Colonic mucosa (tissue), 4 donors: ENCODE measurements at regions not wholly inside any gene's neighbourhood (a gene's known extent, or its start where the extent isn't known, plus 50 kb on each side); places are given as distances from the start of the nearest gene placed in this dataset.

Source experiments
- DNase-seq: peaks from one replicate; pipeline ENCODE4 v3.0.0-alpha.2; 2020
- H3K27ac ChIP-seq: fragments of 200-600 bp; one replicate; pipeline ENCODE4 v1.8.0; 2021
- H3K27me3 ChIP-seq: fragments of 200-600 bp; one replicate; pipeline ENCODE4 v1.8.0; 2021
- H3K36me3 ChIP-seq: fragments of 200-600 bp; one replicate; pipeline ENCODE4 v1.8.0; 2021
- H3K4me1 ChIP-seq: fragments of 200-600 bp; one replicate; pipeline ENCODE4 v1.8.0; 2021; ENCODE audit warnings: mild to moderate bottlenecking
- H3K4me3 ChIP-seq: fragments of 200-600 bp; one replicate; pipeline ENCODE4 v1.8.0; 2021
- H3K9ac ChIP-seq, 2 donors: one replicate each; pipeline ENCODE4 v1.7.0; 2013; ENCODE audit warnings: control low read depth in 2 of 2, low read depth in 2 of 2, low read length in 2 of 2
- H3K9me3 ChIP-seq: fragments of 200-600 bp; one replicate; pipeline ENCODE4 v1.8.0; 2021
- intact Hi-C: fragments of 100-400 bp; cut with DNase I; formaldehyde crosslinking; loops from one replicate; pipeline ENCODE4 v1.14.1; 2022
- TF ChIP-seq, protein P1 (sequence below): fragments of 200-600 bp; IDR thresholded peaks from one replicate; pipeline ENCODE4 v1.8.0; 2022; ENCODE audit warnings: antibody characterized with exemption, mild to moderate bottlenecking
- donor health status: healthy.
- donor health status: DM: no; HTN: no; CAD: no.
- donor health status: DM: no; HTN: no; CAD: no.

DNA sequence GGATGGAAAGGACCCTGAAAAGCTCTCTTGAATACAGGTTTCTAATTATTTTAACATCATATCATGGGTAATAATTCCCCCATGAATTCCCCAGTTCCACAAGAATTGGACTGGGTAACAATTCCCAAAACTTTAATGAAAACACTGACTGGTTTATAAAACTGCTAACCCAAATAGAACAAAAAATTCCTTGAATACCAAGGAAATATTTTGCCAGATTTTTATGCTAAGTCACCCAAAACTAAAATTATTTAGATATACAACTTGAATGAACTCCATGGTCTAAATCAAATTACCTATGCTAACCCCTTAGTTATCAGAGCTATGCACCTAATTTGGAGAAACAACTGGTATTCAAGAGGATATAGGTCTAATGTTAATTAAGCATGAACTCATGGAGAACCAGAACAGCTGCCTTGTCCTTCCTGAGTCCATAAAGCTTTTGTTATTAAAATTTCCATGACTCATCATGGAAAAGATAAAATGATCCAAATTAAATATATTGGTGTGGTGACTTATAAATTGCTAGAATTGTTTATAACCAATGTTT is 164.9 kb upstream of the TUT7 start:
- H3K27ac ChIP-seq = no peak overlapping the region
- TF ChIP-seq, protein P1, sequence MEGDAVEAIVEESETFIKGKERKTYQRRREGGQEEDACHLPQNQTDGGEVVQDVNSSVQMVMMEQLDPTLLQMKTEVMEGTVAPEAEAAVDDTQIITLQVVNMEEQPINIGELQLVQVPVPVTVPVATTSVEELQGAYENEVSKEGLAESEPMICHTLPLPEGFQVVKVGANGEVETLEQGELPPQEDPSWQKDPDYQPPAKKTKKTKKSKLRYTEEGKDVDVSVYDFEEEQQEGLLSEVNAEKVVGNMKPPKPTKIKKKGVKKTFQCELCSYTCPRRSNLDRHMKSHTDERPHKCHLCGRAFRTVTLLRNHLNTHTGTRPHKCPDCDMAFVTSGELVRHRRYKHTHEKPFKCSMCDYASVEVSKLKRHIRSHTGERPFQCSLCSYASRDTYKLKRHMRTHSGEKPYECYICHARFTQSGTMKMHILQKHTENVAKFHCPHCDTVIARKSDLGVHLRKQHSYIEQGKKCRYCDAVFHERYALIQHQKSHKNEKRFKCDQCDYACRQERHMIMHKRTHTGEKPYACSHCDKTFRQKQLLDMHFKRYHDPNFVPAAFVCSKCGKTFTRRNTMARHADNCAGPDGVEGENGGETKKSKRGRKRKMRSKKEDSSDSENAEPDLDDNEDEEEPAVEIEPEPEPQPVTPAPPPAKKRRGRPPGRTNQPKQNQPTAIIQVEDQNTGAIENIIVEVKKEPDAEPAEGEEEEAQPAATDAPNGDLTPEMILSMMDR = no peak
- H3K4me3 ChIP-seq = no peak overlapping the region
- H3K36me3 ChIP-seq = no peaks in the 10 kb centered on the region
- no peaks in the 10 kb centered on the region for H3K4me1 ChIP-seq
- no peaks in the 10 kb centered on the region for H3K27me3 ChIP-seq
- H3K9ac ChIP-seq = no peak overlapping the region
- intact Hi-C loops = no loop called here
- no peaks in the 10 kb centered on the region for H3K9me3 ChIP-seq
- DNase-seq = no peak

GRCh38 chr9:86517475-86517874 is 163.3 kb upstream of the TUT7 start:
- intact Hi-C loops = no loop called here

GRCh38 chr9:86516564-86516963 is 162.4 kb upstream of the TUT7 start:
- H3K4me3 ChIP-seq = no peak overlapping the region
- TF ChIP-seq, protein P1 = no peak
- intact Hi-C loops = no loop called here
- no peak overlapping the region for H3K9ac ChIP-seq
- H3K27ac ChIP-seq = no peak overlapping the region
- no peaks in the 10 kb centered on the region for H3K36me3 ChIP-seq
- no peaks in the 10 kb centered on the region for H3K9me3 ChIP-seq
- H3K27me3 ChIP-seq = no peaks in the 10 kb centered on the region
- H3K4me1 ChIP-seq = no peaks in the 10 kb centered on the region
- no peak for DNase-seq

More at GRCh38 chr9:86517475-86517874, 163.3 kb upstream of the TUT7 start:
- Histone ChIP-seq H3K9me3 (no peaks in the 10 kb centered on the region), H3K27me3 (no peaks in the 10 kb centered on the region), H3K27ac (no peak overlapping the region), H3K4me1 (no peaks in the 10 kb centered on the region), H3K4me3 (no peak overlapping the region), H3K36me3 (no peaks in the 10 kb centered on the region), H3K9ac (no peak overlapping the region)
- TF ChIP-seq, protein P1 = no peak
- no peak for DNase-seq

- no peaks in the 10 kb centered on the region for H3K4me1 ChIP-seq
- TF ChIP-seq, protein P1 = no peak
- no peak overlapping the region for H3K27ac ChIP-seq
- no peaks in the 10 kb centered on the region for H3K9me3 ChIP-seq
- H3K4me3 ChIP-seq = no peak overlapping the region
- H3K27me3 ChIP-seq = no peaks in the 10 kb centered on the region
- H3K36me3 ChIP-seq = no peaks in the 10 kb centered on the region
- DNase-seq = no peak
- intact Hi-C loops = no loop called here
- no peak overlapping the region for H3K9ac ChIP-seq
These were observed 161.0 kb upstream of the TUT7 start for GRCh38 chr9:86515221-86515620.

DNA sequence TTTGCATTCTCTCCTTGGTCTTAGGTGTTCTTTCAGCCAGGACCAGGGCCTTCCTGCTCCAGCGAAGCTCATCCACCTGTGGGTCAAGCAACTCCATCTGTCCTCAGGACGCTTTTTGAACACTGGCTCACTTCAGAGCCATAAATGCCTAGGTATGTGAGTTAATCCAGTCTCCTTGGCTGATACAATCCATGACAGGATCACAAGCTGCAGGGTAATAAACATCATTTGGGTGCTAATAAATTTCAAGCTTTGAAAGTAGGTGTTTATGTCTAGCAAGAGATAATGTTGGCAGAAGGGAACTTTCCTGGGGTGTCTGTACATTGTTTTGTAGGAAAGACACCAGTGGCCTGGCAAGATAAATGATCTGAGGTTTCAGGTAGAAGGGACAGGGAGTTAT is 159.2 kb upstream of the TUT7 start:
- Histone ChIP-seq H3K9ac (no peak overlapping the region), H3K9me3 (no peaks in the 10 kb centered on the region), H3K4me3 (no peak overlapping the region), H3K27ac (no peak overlapping the region), H3K27me3 (no peaks in the 10 kb centered on the region), H3K4me1 (no peaks in the 10 kb centered on the region), H3K36me3 (no peaks in the 10 kb centered on the region)
- intact Hi-C loops = no loop called here
- TF ChIP-seq, protein P1 = no peak
- no peak for DNase-seq
